PFSK-1 (cell line): ENCODE measurements at regions not wholly inside any gene's neighbourhood (a gene's known extent, or its start where the extent isn't known, plus 50 kb on each side); places are given as distances from the start of the nearest gene placed in this dataset.

Experiments
- FOXP2 ChIP-seq: optimal IDR thresholded peaks from 2 replicates; pipeline ENCODE3; 2011; ENCODE audit warnings: borderline replicate concordance, control low read depth, inconsistent platforms; ENCODE audit not compliant: insufficient read depth; ENCODE audit errors: extremely low read length, extremely low read depth
- POLR2AphosphoS5 ChIP-seq: IDR thresholded peaks from 2 replicates; pipeline ENCODE4 v1.6.1; 2012; ENCODE audit warnings: low read depth, mild to moderate bottlenecking, control low read depth, low read length, moderate library complexity
- REST ChIP-seq, 2 experiments: IDR thresholded peaks; 2 replicates each; pipeline versions ENCODE4 v1.6.1 to v1.8.0; 2011 to 2012; ENCODE audit warnings: low read depth in 2 of 2, low read length in 2 of 2, control low read depth in 1 of 2, inconsistent platforms in 1 of 2, mild to moderate bottlenecking in 1 of 2, moderate library complexity in 1 of 2; ENCODE audit not compliant: insufficient read depth in 1 of 2
- TAF1 ChIP-seq: IDR thresholded peaks from 2 replicates; pipeline ENCODE4 v1.6.1; 2012; ENCODE audit warnings: low read length, control low read depth, borderline replicate concordance; ENCODE audit not compliant: insufficient read depth

GRCh38 chr2:37589298-37589697 lies 82.1 kb downstream of the CDC42EP3 start:
- TF ChIP-seq REST (IDR thresholded peaks at IDR 0.05; ENCODE audit: insufficient read depth in 1 of 2, low read depth in 2 of 2, low read length in 2 of 2): no peak
- no peak for TF ChIP-seq FOXP2
- TF ChIP-seq TAF1: no peak
- no peak for TF ChIP-seq POLR2AphosphoS5
